ENCODE measurements at regions not wholly inside any gene's neighbourhood (a gene's known extent, or its start where the extent isn't known, plus 50 kb on each side); places are given as distances from the start of the nearest gene placed in this dataset.

DNA sequence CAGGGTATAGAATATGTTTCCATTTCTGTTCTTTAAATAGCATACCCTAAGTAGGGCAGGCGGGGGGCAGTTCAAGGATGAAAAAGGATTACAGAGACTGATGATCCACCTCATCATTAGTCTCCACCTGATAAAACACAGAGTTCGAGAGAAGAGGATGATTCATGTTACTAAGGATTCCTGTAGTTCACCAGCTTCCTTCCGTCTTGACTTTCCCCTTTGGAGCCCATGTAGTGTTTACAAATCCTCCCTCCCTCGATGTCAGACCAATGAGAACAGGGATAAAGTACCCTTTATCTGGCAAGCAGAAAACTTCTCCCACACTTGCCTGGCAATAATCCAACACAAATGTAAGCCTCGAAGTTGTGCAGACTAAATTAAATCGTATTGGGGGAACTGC is 526.3 kb upstream of the FAM241A start:
- TF ChIP-seq, protein P1, sequence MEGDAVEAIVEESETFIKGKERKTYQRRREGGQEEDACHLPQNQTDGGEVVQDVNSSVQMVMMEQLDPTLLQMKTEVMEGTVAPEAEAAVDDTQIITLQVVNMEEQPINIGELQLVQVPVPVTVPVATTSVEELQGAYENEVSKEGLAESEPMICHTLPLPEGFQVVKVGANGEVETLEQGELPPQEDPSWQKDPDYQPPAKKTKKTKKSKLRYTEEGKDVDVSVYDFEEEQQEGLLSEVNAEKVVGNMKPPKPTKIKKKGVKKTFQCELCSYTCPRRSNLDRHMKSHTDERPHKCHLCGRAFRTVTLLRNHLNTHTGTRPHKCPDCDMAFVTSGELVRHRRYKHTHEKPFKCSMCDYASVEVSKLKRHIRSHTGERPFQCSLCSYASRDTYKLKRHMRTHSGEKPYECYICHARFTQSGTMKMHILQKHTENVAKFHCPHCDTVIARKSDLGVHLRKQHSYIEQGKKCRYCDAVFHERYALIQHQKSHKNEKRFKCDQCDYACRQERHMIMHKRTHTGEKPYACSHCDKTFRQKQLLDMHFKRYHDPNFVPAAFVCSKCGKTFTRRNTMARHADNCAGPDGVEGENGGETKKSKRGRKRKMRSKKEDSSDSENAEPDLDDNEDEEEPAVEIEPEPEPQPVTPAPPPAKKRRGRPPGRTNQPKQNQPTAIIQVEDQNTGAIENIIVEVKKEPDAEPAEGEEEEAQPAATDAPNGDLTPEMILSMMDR (conservative IDR thresholded peaks at IDR 0.05; ENCODE audit: low read length): no peak
- no peak for TF ChIP-seq EZH2phosphoT487 (IDR thresholded peaks at IDR 0.05; ENCODE audit: borderline replicate concordance, low read depth, low read length)

All from OCI-LY7 (cell line).